ENCODE measurements at regions not wholly inside any gene's neighbourhood (a gene's known extent, or its start where the extent isn't known, plus 50 kb on each side); places are given as distances from the start of the nearest gene placed in this dataset.

GRCh38 chr10:78875331-78875877 is 193.4 kb upstream of the ZMIZ1 start:
- ATAC-seq (no peak), DNase-seq (ENCODE audit: low read depth, low spot score) (no peak)
- ChIA-PET POLR2A (no interaction called here), RAD21 (ENCODE audit: low non-redundant PET in 1 of 2, low total read pairs in 2 of 2, uncharacterized antibody in 2 of 2, unreplicated experiment in 2 of 2) (no interaction called here), CTCF (no interaction called here)
- Histone ChIP-seq H3K27me3 (ENCODE audit: insufficient read depth, low read length) (no peaks in the 10 kb centered on the region), H2AFZ (ENCODE audit: low read depth, low read length, poor library complexity, severe bottlenecking) (no peak overlapping the region), H3K9ac (ENCODE audit: low read length) (no peak overlapping the region), H4K20me1 (ENCODE audit: insufficient read depth) (no peaks in the 10 kb centered on the region), H3K36me3 (ENCODE audit: control insufficient read depth in 1 of 2, insufficient read depth in 2 of 2, low read length in 2 of 2) (no peaks in the 10 kb centered on the region), H3K4me3 (replicated peaks in 1 of 2; ENCODE audit: low read depth in 1 of 2, low read length in 2 of 2) (no peak overlapping the region), H3K27ac (ENCODE audit: low read depth, low read length) (no peak overlapping the region), H3K79me2 (ENCODE audit: insufficient read depth, low read length) (no peaks in the 10 kb centered on the region), H3K4me1 (ENCODE audit: control insufficient read depth in 1 of 2, insufficient read depth in 2 of 2, low read length in 2 of 2) (no peaks in the 10 kb centered on the region), H3K9me3 (ENCODE audit: control insufficient read depth in 1 of 2, insufficient read depth in 1 of 2, low read depth in 1 of 2, low read length in 2 of 2) (no peaks in the 10 kb centered on the region), H3K9me2 (ENCODE audit: insufficient read depth) (no peaks in the 10 kb centered on the region), H3K4me2 (ENCODE audit: low read length) (no peak overlapping the region)
- no TSS peak for BruUV-seq (replicated peaks)
- no peak for TF ChIP-seq ATF3 (IDR thresholded peaks at IDR 0.05)
- no peak for TF ChIP-seq FOSL1 (IDR thresholded peaks at IDR 0.05; ENCODE audit: low read depth)
- no peak for TF ChIP-seq ZFX (IDR thresholded peaks at IDR 0.05)
- no peak for TF ChIP-seq JUND (IDR thresholded peaks at IDR 0.05)
- TF ChIP-seq EGR1 (IDR thresholded peaks at IDR 0.05; ENCODE audit: low read depth), result no peak
- TF ChIP-seq MAX (IDR thresholded peaks at IDR 0.05), result no peak
- no peak for TF ChIP-seq EZH2phosphoT487 (IDR thresholded peaks at IDR 0.05; ENCODE audit: borderline replicate concordance)
- TF ChIP-seq SP1 (IDR thresholded peaks at IDR 0.05; ENCODE audit: low read depth), result no peak
- no peak for TF ChIP-seq YY1 (IDR thresholded peaks at IDR 0.05; ENCODE audit: extremely low read depth, insufficient replicate concordance, low read depth, low read length)
- TF ChIP-seq TCF7L2 (IDR thresholded peaks at IDR 0.05; ENCODE audit: borderline replicate concordance, extremely low read depth, insufficient read depth, insufficient read length), result no peak
- no peak for TF ChIP-seq ELF1 (IDR thresholded peaks at IDR 0.05; ENCODE audit: borderline replicate concordance, low read depth)
- no peak for TF ChIP-seq ZNF274 (IDR thresholded peaks at IDR 0.05; ENCODE audit: low read depth, low read length)
- TF ChIP-seq REST (IDR thresholded peaks at IDR 0.05; ENCODE audit: low read depth), result no peak
- no peak for TF ChIP-seq CEBPB (IDR thresholded peaks at IDR 0.05; ENCODE audit: low read depth)
- TF ChIP-seq SRF (IDR thresholded peaks at IDR 0.05; ENCODE audit: low read depth), result no peak
- intact Hi-C loops (cut with micrococcal nuclease), result no loop called here

Data from HCT116 (cell line).